K562 (cell line): ENCODE measurements at regions not wholly inside any gene's neighbourhood (a gene's known extent, or its start where the extent isn't known, plus 50 kb on each side); places are given as distances from the start of the nearest gene placed in this dataset.

Source experiments
- CTCF ChIP-seq, 3 experiments: IDR thresholded peaks in 2 of 3; conservative IDR thresholded peaks in 1 of 3; 2 replicates each; pipeline ENCODE4 v1.5.1; 2011 to 2012; ENCODE audit warnings: low read length in 3 of 3, mild to moderate bottlenecking in 3 of 3, control low read depth in 2 of 3, improper control_type of control experiment in 1 of 3, inconsistent platforms in 1 of 3, low read depth in 1 of 3, mixed read lengths in 1 of 3, moderate library complexity in 1 of 3; ENCODE audit not compliant: insufficient read depth in 2 of 3
- MGA ChIP-seq: fragments of 450-650 bp; IDR thresholded peaks from 2 replicates; pipeline ENCODE4 v1.6.1; 2016; ENCODE audit warnings: mild to moderate bottlenecking, moderate library complexity
- TARDBP ChIP-seq: fragments of 450-650 bp; IDR thresholded peaks from 2 replicates; pipeline ENCODE4 v1.6.1; 2016
- ZNF778 ChIP-seq: fragments of 450-650 bp; formaldehyde crosslinking; IDR thresholded peaks from 2 replicates; pipeline ENCODE4 v1.4.0; 2020; ENCODE audit warnings: mild to moderate bottlenecking, moderate library complexity

- TF ChIP-seq CTCF (IDR thresholded peaks at IDR 0.05 in 2 of 3, conservative IDR thresholded peaks at IDR 0.05 in 1 of 3; ENCODE audit: insufficient read depth in 2 of 3, low read depth in 1 of 3, low read length in 3 of 3) (no peak), MGA (no peak), ZNF778 (CRISPR knock-in tag) (no peak), TARDBP (no peak)
These were observed 303.6 kb downstream of the FAM133A start (continued) for GRCh38 chrX:93977641-93978040.
